ENCODE measurements at regions not wholly inside any gene's neighbourhood (a gene's known extent, or its start where the extent isn't known, plus 50 kb on each side); places are given as distances from the start of the nearest gene placed in this dataset.

DNA sequence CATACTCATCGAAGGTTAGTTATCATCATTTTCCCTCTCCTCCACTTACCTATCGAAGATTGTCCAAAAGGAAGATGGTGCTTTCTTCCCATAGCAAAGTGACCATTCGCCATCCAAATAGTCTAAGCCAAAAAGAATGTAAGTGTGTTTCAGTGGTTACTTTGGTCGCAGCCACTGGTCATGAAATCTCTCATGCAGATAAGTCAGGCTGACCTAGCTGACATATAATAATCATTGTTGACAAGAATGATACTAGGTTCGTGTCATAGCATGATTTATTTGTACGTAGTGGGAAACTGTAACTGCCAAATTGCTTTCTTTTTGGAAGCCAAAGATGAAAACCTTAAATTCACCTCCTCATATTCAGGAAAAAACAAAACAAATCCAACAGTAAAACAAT is 89.6 kb upstream of the PMAIP1 start:
- no peaks in the 10 kb centered on the region for H3K4me1 ChIP-seq (ENCODE audit: control insufficient read depth in 1 of 2, insufficient read depth in 2 of 2, low read length in 2 of 2)
- no TSS peak for BruUV-seq (replicated peaks)
- H2AFZ ChIP-seq (ENCODE audit: low read depth, low read length, poor library complexity, severe bottlenecking) = no peak overlapping the region
- no peaks in the 10 kb centered on the region for H3K9me3 ChIP-seq (ENCODE audit: control insufficient read depth in 1 of 2, insufficient read depth in 1 of 2, low read depth in 1 of 2, low read length in 2 of 2)
- intact Hi-C loops (cut with micrococcal nuclease) = no loop called here
- DNase-seq (ENCODE audit: low read depth, low spot score) (no peak), ATAC-seq (no peak)
- no peaks in the 10 kb centered on the region for H4K20me1 ChIP-seq (ENCODE audit: insufficient read depth)
- no peak for TF ChIP-seq ELF1 (IDR thresholded peaks at IDR 0.05; ENCODE audit: borderline replicate concordance, low read depth)
- no peak for TF ChIP-seq EZH2phosphoT487 (IDR thresholded peaks at IDR 0.05; ENCODE audit: borderline replicate concordance)
- no peak for TF ChIP-seq FOSL1 (IDR thresholded peaks at IDR 0.05; ENCODE audit: low read depth)
- ChIA-PET POLR2A (no interaction called here), CTCF (no interaction called here), RAD21 (ENCODE audit: low non-redundant PET in 1 of 2, low total read pairs in 2 of 2, uncharacterized antibody in 2 of 2, unreplicated experiment in 2 of 2) (no interaction called here)
- no peak overlapping the region for H3K9ac ChIP-seq (ENCODE audit: low read length)
- no peak overlapping the region for H3K4me2 ChIP-seq (ENCODE audit: low read length)
- H3K79me2 ChIP-seq (ENCODE audit: insufficient read depth, low read length) = no peaks in the 10 kb centered on the region
- no peaks in the 10 kb centered on the region for H3K36me3 ChIP-seq (ENCODE audit: control insufficient read depth in 1 of 2, insufficient read depth in 2 of 2, low read length in 2 of 2)
- H3K27ac ChIP-seq (ENCODE audit: low read depth, low read length) = no peak overlapping the region
- no peaks in the 10 kb centered on the region for H3K27me3 ChIP-seq (ENCODE audit: insufficient read depth, low read length)
- H3K9me2 ChIP-seq (ENCODE audit: insufficient read depth) = no peaks in the 10 kb centered on the region
- no peak overlapping the region for H3K4me3 ChIP-seq (replicated peaks in 1 of 2; ENCODE audit: low read depth in 1 of 2, low read length in 2 of 2)

DNA sequence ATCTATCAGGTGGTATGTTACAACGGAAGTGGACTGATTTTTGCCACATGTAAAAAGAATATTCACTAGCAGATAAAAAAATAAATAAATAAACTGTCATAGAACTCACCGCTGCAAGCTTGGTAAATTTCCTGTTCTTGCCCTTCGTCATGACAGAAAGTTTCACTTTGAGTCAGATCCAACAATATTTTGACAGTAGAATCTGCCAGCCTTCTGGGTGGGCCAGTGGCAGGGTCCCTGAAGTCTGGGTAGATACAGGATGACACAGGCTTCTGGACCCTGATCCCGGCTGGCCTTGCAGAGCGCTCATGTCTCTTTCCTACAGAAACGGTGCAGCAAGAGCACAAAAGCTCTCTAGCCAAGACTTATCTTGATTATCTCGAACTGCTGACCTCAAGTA is 97.8 kb upstream of the PMAIP1 start:
- Histone ChIP-seq H3K36me3 (ENCODE audit: control insufficient read depth in 1 of 2, insufficient read depth in 2 of 2, low read length in 2 of 2) (no peaks in the 10 kb centered on the region), H4K20me1 (ENCODE audit: insufficient read depth) (no peaks in the 10 kb centered on the region), H3K4me2 (ENCODE audit: low read length) (no peak overlapping the region), H3K79me2 (ENCODE audit: insufficient read depth, low read length) (no peaks in the 10 kb centered on the region), H3K9me2 (ENCODE audit: insufficient read depth) (no peaks in the 10 kb centered on the region), H3K9ac (ENCODE audit: low read length) (no peak overlapping the region), H2AFZ (ENCODE audit: low read depth, low read length, poor library complexity, severe bottlenecking) (no peak overlapping the region), H3K9me3 (ENCODE audit: control insufficient read depth in 1 of 2, insufficient read depth in 1 of 2, low read depth in 1 of 2, low read length in 2 of 2) (no peaks in the 10 kb centered on the region), H3K27me3 (ENCODE audit: insufficient read depth, low read length) (no peaks in the 10 kb centered on the region), H3K4me3 (replicated peaks in 1 of 2; ENCODE audit: low read depth in 1 of 2, low read length in 2 of 2) (no peak overlapping the region), H3K4me1 (ENCODE audit: control insufficient read depth in 1 of 2, insufficient read depth in 2 of 2, low read length in 2 of 2) (no peaks in the 10 kb centered on the region), H3K27ac (ENCODE audit: low read depth, low read length) (no peak overlapping the region)
- POLR2A ChIA-PET = no interaction called here
- no peak for ATAC-seq
- no peak for TF ChIP-seq ELF1 (IDR thresholded peaks at IDR 0.05; ENCODE audit: borderline replicate concordance, low read depth)
- TF ChIP-seq, protein P1, sequence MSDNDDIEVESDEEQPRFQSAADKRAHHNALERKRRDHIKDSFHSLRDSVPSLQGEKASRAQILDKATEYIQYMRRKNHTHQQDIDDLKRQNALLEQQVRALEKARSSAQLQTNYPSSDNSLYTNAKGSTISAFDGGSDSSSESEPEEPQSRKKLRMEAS (IDR thresholded peaks at IDR 0.05) = no peak
- TF ChIP-seq TCF7L2 (IDR thresholded peaks at IDR 0.05; ENCODE audit: borderline replicate concordance, extremely low read depth, insufficient read depth, insufficient read length) = no peak
- no peak for TF ChIP-seq CEBPB (IDR thresholded peaks at IDR 0.05; ENCODE audit: low read depth)
- TF ChIP-seq EGR1 (IDR thresholded peaks at IDR 0.05; ENCODE audit: low read depth) = no peak
- TF ChIP-seq, protein P2, sequence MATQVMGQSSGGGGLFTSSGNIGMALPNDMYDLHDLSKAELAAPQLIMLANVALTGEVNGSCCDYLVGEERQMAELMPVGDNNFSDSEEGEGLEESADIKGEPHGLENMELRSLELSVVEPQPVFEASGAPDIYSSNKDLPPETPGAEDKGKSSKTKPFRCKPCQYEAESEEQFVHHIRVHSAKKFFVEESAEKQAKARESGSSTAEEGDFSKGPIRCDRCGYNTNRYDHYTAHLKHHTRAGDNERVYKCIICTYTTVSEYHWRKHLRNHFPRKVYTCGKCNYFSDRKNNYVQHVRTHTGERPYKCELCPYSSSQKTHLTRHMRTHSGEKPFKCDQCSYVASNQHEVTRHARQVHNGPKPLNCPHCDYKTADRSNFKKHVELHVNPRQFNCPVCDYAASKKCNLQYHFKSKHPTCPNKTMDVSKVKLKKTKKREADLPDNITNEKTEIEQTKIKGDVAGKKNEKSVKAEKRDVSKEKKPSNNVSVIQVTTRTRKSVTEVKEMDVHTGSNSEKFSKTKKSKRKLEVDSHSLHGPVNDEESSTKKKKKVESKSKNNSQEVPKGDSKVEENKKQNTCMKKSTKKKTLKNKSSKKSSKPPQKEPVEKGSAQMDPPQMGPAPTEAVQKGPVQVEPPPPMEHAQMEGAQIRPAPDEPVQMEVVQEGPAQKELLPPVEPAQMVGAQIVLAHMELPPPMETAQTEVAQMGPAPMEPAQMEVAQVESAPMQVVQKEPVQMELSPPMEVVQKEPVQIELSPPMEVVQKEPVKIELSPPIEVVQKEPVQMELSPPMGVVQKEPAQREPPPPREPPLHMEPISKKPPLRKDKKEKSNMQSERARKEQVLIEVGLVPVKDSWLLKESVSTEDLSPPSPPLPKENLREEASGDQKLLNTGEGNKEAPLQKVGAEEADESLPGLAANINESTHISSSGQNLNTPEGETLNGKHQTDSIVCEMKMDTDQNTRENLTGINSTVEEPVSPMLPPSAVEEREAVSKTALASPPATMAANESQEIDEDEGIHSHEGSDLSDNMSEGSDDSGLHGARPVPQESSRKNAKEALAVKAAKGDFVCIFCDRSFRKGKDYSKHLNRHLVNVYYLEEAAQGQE (IDR thresholded peaks at IDR 0.05; ENCODE audit: low read depth) = no peak
- TF ChIP-seq POLR2AphosphoS5 (IDR thresholded peaks at IDR 0.05; ENCODE audit: low read depth, low read length) = no peak
- no peak for TF ChIP-seq CBX3 (IDR thresholded peaks at IDR 0.05; ENCODE audit: low read depth)
- TF ChIP-seq, protein P3, sequence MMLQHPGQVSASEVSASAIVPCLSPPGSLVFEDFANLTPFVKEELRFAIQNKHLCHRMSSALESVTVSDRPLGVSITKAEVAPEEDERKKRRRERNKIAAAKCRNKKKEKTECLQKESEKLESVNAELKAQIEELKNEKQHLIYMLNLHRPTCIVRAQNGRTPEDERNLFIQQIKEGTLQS (IDR thresholded peaks at IDR 0.05) = no peak
- no peak for TF ChIP-seq SRF (IDR thresholded peaks at IDR 0.05; ENCODE audit: low read depth)
- TF ChIP-seq ZFX (IDR thresholded peaks at IDR 0.05) = no peak
- no peak for TF ChIP-seq POLR2A (IDR thresholded peaks at IDR 0.05; ENCODE audit: borderline replicate concordance, extremely low read depth, insufficient read depth, insufficient read length)
- no peak for TF ChIP-seq ZNF274 (IDR thresholded peaks at IDR 0.05; ENCODE audit: low read depth, low read length)
- TF ChIP-seq RAD21 (IDR thresholded peaks at IDR 0.05; ENCODE audit: low read depth) = no peak
- no peak for TF ChIP-seq SP1 (IDR thresholded peaks at IDR 0.05; ENCODE audit: low read depth)
- BruUV-seq (replicated peaks) = no TSS peak
- CTCF ChIA-PET = no interaction called here
- no peak for DNase-seq (ENCODE audit: low read depth, low spot score)
- intact Hi-C loops (cut with micrococcal nuclease) = no loop called here
- RAD21 ChIA-PET (ENCODE audit: low non-redundant PET in 1 of 2, low total read pairs in 2 of 2, uncharacterized antibody in 2 of 2, unreplicated experiment in 2 of 2) = no interaction called here
